ENCODE measurements at regions not wholly inside any gene's neighbourhood (a gene's known extent, or its start where the extent isn't known, plus 50 kb on each side); places are given as distances from the start of the nearest gene placed in this dataset.

- intact Hi-C loops (cut with micrococcal nuclease; ENCODE audit: unreplicated experiment) (no loop called here), in situ Hi-C loops (cut with HindIII; ENCODE audit: extremely low pct_ligation_motif_present, low pct_unique_long_range_greater_than_20kb) (no loop called here)
- no peak for DNase-seq (ENCODE audit: low spot score)
- POLR2A ChIA-PET, result no interaction called here
- H3K4me1 ChIP-seq (ENCODE audit: insufficient read depth, low read length), result no peaks in the 10 kb centered on the region
- no peak overlapping the region for H3K4me2 ChIP-seq (ENCODE audit: low read depth, low read length)
- H3K9ac ChIP-seq (ENCODE audit: insufficient read depth, low read depth, low read length), result no peak overlapping the region
- TF ChIP-seq SRF (IDR thresholded peaks at IDR 0.05; ENCODE audit: low read depth, low read length), result no peak
- 2% methylated on average over 2 of the region's 2 CpGs for WGBS (ENCODE audit: low lambda C conversion rate)
- no TSS peak for BruUV-seq (replicated peaks)
- no peak for FAIRE-seq
- H3K9me3 ChIP-seq (ENCODE audit: low read length), result no peaks in the 10 kb centered on the region
- ATAC-seq, result no peak
- no peak overlapping the region for H3K4me3 ChIP-seq (replicated peaks in 1 of 3; ENCODE audit: insufficient read depth in 1 of 3, low read depth in 2 of 3, low read length in 3 of 3)
- H2AFZ ChIP-seq (ENCODE audit: low read length), result no peak overlapping the region
- H3K27me3 ChIP-seq (ENCODE audit: control insufficient read depth in 1 of 2, insufficient read depth in 2 of 2, low read length in 2 of 2), result peaks cover 0 to 2% of the 10 kb centered on the region in 2 experiments; a peak in 1 of 5 replicates
- no peaks in the 10 kb centered on the region for H4K20me1 ChIP-seq (ENCODE audit: insufficient read depth, low read length)
- H3K79me2 ChIP-seq (ENCODE audit: insufficient read depth, low read length), result no peaks in the 10 kb centered on the region
- no peak overlapping the region for H3K27ac ChIP-seq (ENCODE audit: extremely low read length, insufficient read depth, low read length)
- no peaks in the 10 kb centered on the region for H3K36me3 ChIP-seq (replicated peaks in 1 of 2; ENCODE audit: control insufficient read depth in 1 of 2, insufficient read depth in 2 of 2, low read length in 2 of 2)
- CTCF ChIA-PET (ENCODE audit: low intra/inter-chr PET ratio, low total read pairs), result no interaction called here
These were observed 353.0 kb upstream of the CDH5 start for GRCh38 chr16:66013486-66013885.

- BruUV-seq (replicated peaks), result no TSS peak
- Histone ChIP-seq H2AFZ (ENCODE audit: low read length) (no peak overlapping the region), H3K36me3 (replicated peaks in 1 of 2; ENCODE audit: control insufficient read depth in 1 of 2, insufficient read depth in 2 of 2, low read length in 2 of 2) (no peaks in the 10 kb centered on the region), H3K4me3 (replicated peaks in 1 of 3; ENCODE audit: insufficient read depth in 1 of 3, low read depth in 2 of 3, low read length in 3 of 3) (no peak overlapping the region), H3K9me3 (ENCODE audit: low read length) (no peaks in the 10 kb centered on the region), H3K9ac (ENCODE audit: insufficient read depth, low read depth, low read length) (no peak overlapping the region), H3K4me1 (ENCODE audit: insufficient read depth, low read length) (no peaks in the 10 kb centered on the region), H3K27me3 (ENCODE audit: control insufficient read depth in 1 of 2, insufficient read depth in 2 of 2, low read length in 2 of 2) (no peaks in the 10 kb centered on the region; a peak in 1 of 5 replicates), H3K4me2 (ENCODE audit: low read depth, low read length) (no peak overlapping the region), H3K79me2 (ENCODE audit: insufficient read depth, low read length) (no peaks in the 10 kb centered on the region), H3K27ac (ENCODE audit: extremely low read length, insufficient read depth, low read length) (no peak overlapping the region), H4K20me1 (ENCODE audit: insufficient read depth, low read length) (no peaks in the 10 kb centered on the region)
- 16% methylated on average over 4 of the region's 4 CpGs for WGBS (ENCODE audit: low lambda C conversion rate)
- in situ Hi-C loops (cut with HindIII; ENCODE audit: extremely low pct_ligation_motif_present, low pct_unique_long_range_greater_than_20kb), result no loop called here
- CTCF ChIA-PET (ENCODE audit: low intra/inter-chr PET ratio, low total read pairs), result no interaction called here
- POLR2A ChIA-PET, result no interaction called here
- DNase-seq (ENCODE audit: low spot score), result no peak
- no peak for ATAC-seq
- intact Hi-C loops (cut with micrococcal nuclease; ENCODE audit: unreplicated experiment), result no loop called here
- FAIRE-seq, result no peak
- TF ChIP-seq KIAA2018 (CRISPR knock-in tag; IDR thresholded peaks at IDR 0.05; ENCODE audit: borderline replicate concordance), result no peak
- TF ChIP-seq NR3C1 (CRISPR knock-in tag; IDR thresholded peaks at IDR 0.05), result no peak
- no peak for TF ChIP-seq ZNF768 (CRISPR knock-in tag; IDR thresholded peaks at IDR 0.05)
- no peak for TF ChIP-seq CHD4 (IDR thresholded peaks at IDR 0.05; ENCODE audit: borderline replicate concordance, low read length)
- TF ChIP-seq ZNF496 (CRISPR knock-in tag; IDR thresholded peaks at IDR 0.05; ENCODE audit: insufficient replicate concordance), result no peak
- no peak for TF ChIP-seq RAD51 (IDR thresholded peaks at IDR 0.05; ENCODE audit: borderline replicate concordance)
- TF ChIP-seq ZNF275 (CRISPR knock-in tag; IDR thresholded peaks at IDR 0.05; ENCODE audit: borderline replicate concordance), result no peak
- no peak for TF ChIP-seq KMT2A (CRISPR knock-in tag; IDR thresholded peaks at IDR 0.05)
- TF ChIP-seq PRPF4 (IDR thresholded peaks at IDR 0.05; ENCODE audit: low read depth, low read length, poor library complexity, severe bottlenecking), result no peak
- TF ChIP-seq ZNF232 (CRISPR knock-in tag; IDR thresholded peaks at IDR 0.05; ENCODE audit: borderline replicate concordance), result no peak
These were observed 358.4 kb upstream of the CDH5 start for GRCh38 chr16:66008136-66008535.
